ENCODE measurements at regions not wholly inside any gene's neighbourhood (a gene's known extent, or its start where the extent isn't known, plus 50 kb on each side); places are given as distances from the start of the nearest gene placed in this dataset.

- no peaks in the 10 kb centered on the region for H3K36me3 ChIP-seq
- no peak overlapping the region for H3K4me3 ChIP-seq
- H3K9me3 ChIP-seq, result no peaks in the 10 kb centered on the region
- peak; percentile 2 for DNase-seq
- H3K27me3 ChIP-seq, result no peaks in the 10 kb centered on the region
These were observed 123.5 kb downstream of the MBD2 start for GRCh38 chr18:54100920-54101470.

DNA sequence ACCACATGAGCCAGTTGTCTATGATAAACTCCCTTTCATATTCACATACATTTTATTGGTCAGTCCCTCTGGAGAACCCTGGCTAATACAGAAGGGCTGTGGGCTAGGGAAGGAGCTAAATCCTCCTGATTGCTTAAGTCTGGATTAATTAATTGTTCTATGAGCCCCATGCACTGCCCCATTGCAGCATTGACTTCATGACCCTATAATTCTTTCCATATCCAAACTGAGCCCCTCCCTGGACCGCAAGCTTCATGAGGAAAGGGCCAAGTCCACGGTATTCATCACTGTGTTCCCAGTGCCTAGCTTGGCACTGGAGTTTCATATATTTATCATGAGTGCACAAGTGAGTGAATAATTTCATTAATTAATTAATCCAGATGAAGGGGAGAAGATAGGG lies 124.0 kb downstream of the MBD2 start:
- Histone ChIP-seq H3K27me3 (no peaks in the 10 kb centered on the region), H3K36me3 (no peaks in the 10 kb centered on the region), H3K9me3 (no peaks in the 10 kb centered on the region), H3K4me3 (no peak overlapping the region)
- DNase-seq, result no peak

GRCh38 chr18:54094474-54094873 lies 130.0 kb downstream of the MBD2 start:
- Histone ChIP-seq H3K36me3 (no peaks in the 10 kb centered on the region), H3K27me3 (no peaks in the 10 kb centered on the region), H3K4me3 (no peak overlapping the region), H3K9me3 (no peaks in the 10 kb centered on the region)
- no peak for DNase-seq

GRCh38 chr18:54090856-54091255 lies 133.6 kb downstream of the MBD2 start:
- H3K27me3 ChIP-seq, result no peaks in the 10 kb centered on the region
- no peaks in the 10 kb centered on the region for H3K9me3 ChIP-seq
- no peak overlapping the region for H3K4me3 ChIP-seq
- no peak for DNase-seq
- no peaks in the 10 kb centered on the region for H3K36me3 ChIP-seq

- no peak overlapping the region for H3K4me3 ChIP-seq
- no peaks in the 10 kb centered on the region for H3K9me3 ChIP-seq
- no peaks in the 10 kb centered on the region for H3K27me3 ChIP-seq
- DNase-seq, result no peak
- no peaks in the 10 kb centered on the region for H3K36me3 ChIP-seq
These were observed 134.6 kb downstream of the MBD2 start for GRCh38 chr18:54089749-54090459.

GRCh38 chr18:54086863-54087262 lies 137.6 kb downstream of the MBD2 start:
- H3K4me3 ChIP-seq, result no peak overlapping the region
- no peaks in the 10 kb centered on the region for H3K36me3 ChIP-seq
- no peaks in the 10 kb centered on the region for H3K27me3 ChIP-seq
- no peak for DNase-seq
- H3K9me3 ChIP-seq, result no peaks in the 10 kb centered on the region

DNA sequence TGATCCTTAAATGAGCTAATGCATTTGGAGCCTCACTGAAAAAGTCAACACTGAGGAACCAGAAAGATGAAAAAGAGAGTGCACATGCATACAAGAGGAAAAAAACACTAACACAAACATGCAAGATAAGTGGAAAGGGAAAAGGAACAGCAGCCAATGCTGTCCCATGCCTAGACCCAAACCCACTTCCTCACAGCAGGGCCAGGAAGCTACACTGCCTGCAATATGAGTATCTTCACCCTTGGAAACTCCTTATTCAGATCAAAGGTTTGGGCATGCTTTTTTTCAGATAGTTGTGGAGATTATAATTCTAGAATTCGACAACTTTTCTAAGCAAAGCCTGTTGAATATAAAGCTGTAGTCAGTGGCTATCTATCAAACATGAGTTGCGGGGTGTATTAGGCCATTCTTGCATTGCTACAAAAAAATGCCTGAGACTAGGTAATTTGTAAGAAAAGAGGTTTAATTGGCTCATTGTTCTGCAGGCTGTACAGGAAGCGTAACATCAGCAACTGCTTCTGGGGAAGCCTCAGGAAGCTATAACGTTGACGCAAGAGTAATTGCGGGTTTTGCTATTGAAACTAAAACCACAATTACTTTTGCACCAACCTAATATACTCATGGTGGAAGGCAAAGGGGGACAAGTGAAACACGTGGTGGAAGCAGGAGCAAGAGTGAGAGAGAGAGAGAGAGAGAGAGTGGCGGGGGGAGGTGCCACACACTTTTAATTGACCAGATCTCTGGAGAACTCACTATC lies 138.2 kb downstream of the MBD2 start:
- no peaks in the 10 kb centered on the region for H3K36me3 ChIP-seq

DNA sequence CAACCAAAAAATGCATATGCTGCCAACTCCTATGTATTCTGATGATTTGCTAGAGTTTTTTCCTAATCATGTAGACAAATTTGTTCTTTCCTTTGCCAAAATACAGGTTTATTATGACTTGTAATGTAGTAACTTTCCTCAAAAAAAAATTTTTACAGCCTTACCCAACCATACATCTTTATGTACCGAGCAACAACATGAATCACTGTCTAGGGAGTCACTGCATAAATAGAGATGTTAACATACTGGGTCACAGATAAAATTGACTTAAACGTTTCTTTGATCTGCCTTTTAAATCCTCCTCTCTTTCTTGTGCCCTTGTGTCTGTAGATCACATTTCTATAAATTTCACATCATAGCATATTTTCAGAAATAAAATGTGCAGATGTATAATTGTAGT lies 143.6 kb downstream of the MBD2 start:
- no peak for DNase-seq
- no peaks in the 10 kb centered on the region for H3K36me3 ChIP-seq
- H3K4me3 ChIP-seq, result no peak overlapping the region
- no peaks in the 10 kb centered on the region for H3K9me3 ChIP-seq
- H3K27me3 ChIP-seq, result no peaks in the 10 kb centered on the region

More for the DNA sequence above, 138.2 kb downstream of the MBD2 start:
- Histone ChIP-seq H3K4me3 (no peak overlapping the region), H3K27me3 (no peaks in the 10 kb centered on the region), H3K9me3 (no peaks in the 10 kb centered on the region)
- DNase-seq, result no peak

DNA sequence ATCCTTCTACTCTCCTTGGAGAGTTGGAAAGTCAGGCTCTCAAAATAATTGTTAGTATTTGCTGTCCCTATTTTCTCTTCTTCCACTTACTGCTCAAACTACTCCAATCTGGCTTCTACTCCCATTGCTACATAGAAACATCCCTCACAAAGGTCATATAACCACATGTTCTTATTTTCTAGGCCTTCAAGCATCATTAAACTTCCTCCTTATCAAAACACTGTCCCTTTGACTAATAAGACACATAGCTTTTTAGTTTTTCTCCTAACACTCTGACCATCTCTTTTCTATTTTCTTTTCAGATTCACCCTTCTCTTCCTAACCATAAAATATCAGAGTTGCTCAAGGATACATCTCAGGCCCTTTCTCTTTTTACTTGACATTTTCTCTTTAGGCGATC lies 148.3 kb downstream of the MBD2 start:
- no peaks in the 10 kb centered on the region for H3K27me3 ChIP-seq

GRCh38 chr18:54075689-54076088 lies 148.8 kb downstream of the MBD2 start:
- Histone ChIP-seq H3K4me3 (no peak overlapping the region), H3K36me3 (no peaks in the 10 kb centered on the region), H3K27me3 (no peaks in the 10 kb centered on the region), H3K9me3 (no peaks in the 10 kb centered on the region)
- no peak for DNase-seq

More for the DNA sequence above, 148.3 kb downstream of the MBD2 start:
- DNase-seq, result no peak
- Histone ChIP-seq H3K9me3 (no peaks in the 10 kb centered on the region), H3K4me3 (no peak overlapping the region), H3K36me3 (no peaks in the 10 kb centered on the region)

DNA sequence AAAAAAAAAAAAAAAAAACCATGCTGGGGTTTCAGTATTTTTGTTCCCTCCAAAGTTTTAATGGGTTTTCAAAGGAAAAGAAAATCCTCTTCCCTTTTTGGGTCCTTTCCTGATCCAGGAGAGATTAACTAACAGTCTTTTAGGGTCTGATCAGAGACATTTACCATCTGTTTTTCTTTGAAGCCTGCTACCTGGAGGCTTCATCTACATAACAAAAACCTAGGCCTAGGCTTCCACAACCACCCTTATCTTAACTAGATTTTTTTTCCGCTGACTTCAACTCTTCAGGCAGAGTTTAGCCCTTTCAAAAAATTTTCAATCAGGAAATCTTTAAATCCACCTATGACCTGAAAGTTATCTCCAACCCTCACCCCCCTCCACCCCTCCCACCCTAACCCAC lies 154.7 kb downstream of the MBD2 start:
- Histone ChIP-seq H3K9me3 (no peaks in the 10 kb centered on the region), H3K36me3 (no peaks in the 10 kb centered on the region), H3K4me3 (no peak overlapping the region), H3K27me3 (no peaks in the 10 kb centered on the region)
- no peak for DNase-seq

DNA sequence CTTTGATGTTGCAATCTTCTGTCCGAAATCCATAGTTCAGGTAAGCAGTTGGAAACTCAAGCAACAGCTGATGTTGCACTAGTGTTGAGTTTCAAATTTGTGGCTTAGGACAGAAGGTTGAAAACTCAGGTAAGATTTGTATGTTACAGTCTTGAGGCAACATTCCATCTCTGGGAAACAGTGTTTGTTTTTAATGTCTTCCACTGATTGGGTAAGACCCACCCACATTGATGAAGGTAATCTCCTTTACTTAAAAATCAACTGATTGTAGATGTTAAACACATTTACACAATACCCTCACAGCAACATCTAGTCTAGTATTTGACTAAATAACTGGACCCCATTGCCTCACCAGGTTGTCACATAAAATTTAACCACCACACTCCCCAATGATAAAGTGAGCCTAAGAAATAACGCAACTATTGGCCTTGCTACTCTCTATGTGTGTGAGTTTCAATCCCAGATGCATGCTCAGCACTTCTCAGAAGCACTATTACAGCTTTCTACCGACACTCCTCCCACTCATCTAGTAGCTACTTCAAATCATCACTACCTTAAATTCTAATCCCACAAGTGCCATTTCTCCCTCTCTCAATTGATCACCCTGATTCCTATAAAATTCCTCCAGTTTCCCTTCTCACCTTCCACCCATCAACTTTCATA lies 164.0 kb downstream of the MBD2 start:
- Histone ChIP-seq H3K9me3 (no peaks in the 10 kb centered on the region), H3K27me3 (no peaks in the 10 kb centered on the region), H3K4me3 (no peak overlapping the region), H3K36me3 (no peaks in the 10 kb centered on the region)
- no peak for DNase-seq

- no peaks in the 10 kb centered on the region for H3K36me3 ChIP-seq
- H3K27me3 ChIP-seq, result no peaks in the 10 kb centered on the region
- no peaks in the 10 kb centered on the region for H3K9me3 ChIP-seq
- no peak overlapping the region for H3K4me3 ChIP-seq
- DNase-seq, result no peak
These were observed 171.6 kb downstream of the MBD2 start for GRCh38 chr18:54052732-54053429.

DNA sequence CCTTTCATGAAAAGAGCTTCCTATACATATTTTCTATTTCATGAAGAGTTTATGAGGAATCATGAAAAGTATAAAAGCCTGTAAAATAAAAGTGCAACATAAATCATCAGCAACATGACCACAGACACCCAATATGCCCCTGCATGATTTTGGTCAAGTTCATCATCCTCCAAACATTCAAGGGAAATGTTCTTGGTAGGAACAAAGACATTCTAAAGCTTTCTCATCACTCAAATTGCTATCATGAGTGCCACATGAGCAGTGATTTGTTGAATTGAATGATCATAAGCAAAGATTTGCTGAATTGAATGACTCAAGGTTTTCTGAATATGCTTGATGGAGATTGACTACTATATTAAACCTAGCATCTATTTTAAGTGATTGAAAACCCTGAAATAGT lies 172.2 kb downstream of the MBD2 start:
- H3K27me3 ChIP-seq, result no peaks in the 10 kb centered on the region
- no peak for DNase-seq
- no peaks in the 10 kb centered on the region for H3K9me3 ChIP-seq
- H3K36me3 ChIP-seq, result no peaks in the 10 kb centered on the region
- no peak overlapping the region for H3K4me3 ChIP-seq

GRCh38 chr18:54043484-54044251 lies 180.8 kb downstream of the MBD2 start:
- no peaks in the 10 kb centered on the region for H3K27me3 ChIP-seq
- no peak for DNase-seq
- H3K36me3 ChIP-seq, result no peaks in the 10 kb centered on the region
- H3K9me3 ChIP-seq, result no peaks in the 10 kb centered on the region
- H3K4me3 ChIP-seq, result no peak overlapping the region

DNA sequence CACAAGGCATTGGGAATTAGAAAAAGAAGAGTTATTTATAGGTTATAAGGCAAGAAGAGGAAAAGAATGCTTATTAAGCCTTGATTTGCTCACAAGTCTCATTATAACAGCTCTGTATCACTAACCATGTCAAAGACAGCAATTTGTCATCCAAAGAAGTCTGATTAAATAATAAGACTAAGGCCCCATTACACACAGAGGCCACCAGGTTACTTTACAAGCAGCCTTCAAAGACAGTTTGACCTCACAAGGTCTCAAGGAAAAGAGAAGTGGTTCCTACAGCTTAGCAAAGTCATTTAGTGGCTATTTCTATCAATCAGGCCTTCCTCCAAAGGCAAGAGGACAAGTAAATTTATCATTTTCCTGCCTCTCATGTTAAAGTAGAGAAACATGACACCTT lies 188.5 kb downstream of the MBD2 start:
- Histone ChIP-seq H3K4me3 (no peak overlapping the region), H3K9me3 (no peaks in the 10 kb centered on the region), H3K36me3 (no peaks in the 10 kb centered on the region), H3K27me3 (no peaks in the 10 kb centered on the region)
- DNase-seq, result no peak
